Thyroid gland (tissue), 4 donors: ENCODE measurements at regions not wholly inside any gene's neighbourhood (a gene's known extent, or its start where the extent isn't known, plus 50 kb on each side); places are given as distances from the start of the nearest gene placed in this dataset.

ENCODE experiments used
- CTCF ChIP-seq, 6 experiments: fragments of 200-600 bp in 3 of 6; fragments of 450-650 bp in 3 of 6; sonication (generic) in 3 of 6; IDR thresholded peaks; one replicate each; pipeline ENCODE4 v1.5.1; 2016 to 2019; ENCODE audit warnings: antibody characterized with exemption in 6 of 6, mild to moderate bottlenecking in 2 of 6, inconsistent platforms in 1 of 6, moderate library complexity in 1 of 6
- POLR2A ChIP-seq, 2 donors: fragments of 450-650 bp; IDR thresholded peaks; one replicate each; pipeline ENCODE4 v1.6.1; 2017; ENCODE audit warnings: antibody characterized with exemption in 2 of 2, mild to moderate bottlenecking in 2 of 2, moderate library complexity in 1 of 2

GRCh38 chr5:89695371-89695770, 714.2 kb downstream of the CETN3 start:
- TF ChIP-seq CTCF (IDR thresholded peaks at IDR 0.05) (no peak), POLR2A (IDR thresholded peaks at IDR 0.05) (no peak)
